Transverse colon (tissue), 4 donors: ENCODE measurements at regions not wholly inside any gene's neighbourhood (a gene's known extent, or its start where the extent isn't known, plus 50 kb on each side); places are given as distances from the start of the nearest gene placed in this dataset.

Experiments used
- DNase-seq: peaks from one replicate; pipeline ENCODE4 v3.0.0-alpha.2; 2019
- H3K27ac ChIP-seq, 4 donors: fragments of 200-600 bp; sonication (generic); 2 replicates each; pipeline ENCODE4 v1.5.1; 2016 to 2018; ENCODE audit warnings: inconsistent platforms in 4 of 4
- H3K27me3 ChIP-seq: fragments of 200-600 bp; sonication (generic); 2 replicates; pipeline ENCODE4 v1.5.1; 2017; ENCODE audit warnings: inconsistent platforms
- H3K36me3 ChIP-seq, 4 donors: fragments of 200-600 bp; sonication (generic); 2 replicates each; pipeline ENCODE4 v1.5.1; 2017 to 2019; ENCODE audit warnings: inconsistent platforms in 4 of 4
- H3K4me1 ChIP-seq, 4 donors: fragments of 200-600 bp; sonication (generic); 2 replicates each; pipeline ENCODE4 v1.5.1; 2017 to 2020; ENCODE audit warnings: inconsistent platforms in 4 of 4
- H3K4me3 ChIP-seq, 4 donors: fragments of 200-600 bp; sonication (generic); 1 replicate in 1 of 4; 2 replicates in 3 of 4; pipeline versions ENCODE4 v1.5.1 to v1.6.1; 2017 to 2019; ENCODE audit warnings: inconsistent platforms in 4 of 4
- H3K9me3 ChIP-seq, 2 donors: fragments of 200-600 bp; sonication (generic); 2 replicates each; pipeline ENCODE4 v1.5.1; 2017 to 2019; ENCODE audit warnings: inconsistent platforms in 2 of 2
- CTCF ChIP-seq, 5 experiments: fragments of 200-600 bp in 3 of 5; fragments of 450-650 bp in 2 of 5; sonication (generic) in 3 of 5; IDR thresholded peaks; 1 replicate in 2 of 5; 2 replicates in 3 of 5; pipeline ENCODE4 v1.5.1; 2016 to 2017; ENCODE audit warnings: antibody characterized with exemption in 5 of 5, inconsistent platforms in 3 of 5, mild to moderate bottlenecking in 2 of 5, moderate library complexity in 1 of 5
- EP300 ChIP-seq: sonication (generic); formaldehyde crosslinking; IDR thresholded peaks from one replicate; pipeline ENCODE4 v1.6.1; 2017; ENCODE audit warnings: antibody characterized with exemption, low read depth
- POLR2A ChIP-seq: fragments of 450-650 bp; IDR thresholded peaks from one replicate; pipeline ENCODE4 v1.6.1; 2016; ENCODE audit warnings: antibody characterized with exemption, mild to moderate bottlenecking, moderate library complexity
- POLR2AphosphoS5 ChIP-seq, 3 donors: sonication (generic); formaldehyde crosslinking; IDR thresholded peaks; one replicate each; pipeline ENCODE4 v1.6.1; 2016; ENCODE audit warnings: antibody characterized with exemption in 3 of 3
- WGBS, 2 donors: methylation state at CpG; one replicate each; pipeline ENCODE4 v1.1.5; 2018; ENCODE audit warnings: low coverage in 1 of 2; 5-methylcytosine and 5-hydroxymethylcytosine counted together
- in situ Hi-C, 4 donors: fragments of 200-750 bp; cut with MboI; loops; one replicate each; pipeline versions ENCODE4 v1.15.0 to v1.15.1; 2017; ENCODE audit warnings: low sequenced_read_pairs in 3 of 4, low pct_ligation_motif_present in 1 of 4, low pct_unique_long_range_greater_than_20kb in 1 of 4
- intact Hi-C: fragments of 100-400 bp; cut with DNase I; formaldehyde crosslinking; loops from one replicate; pipeline ENCODE4 v1.15.1; 2023; ENCODE audit warnings: low total_unique reads

- Histone ChIP-seq H3K4me1 (peaks cover 0 to 12% (median 0%) of the 10 kb centered on the region in 4 donors), H3K9me3 (no peaks in the 10 kb centered on the region), H3K36me3 (no peaks in the 10 kb centered on the region), H3K27ac (peak overlapping the region in 3 of 4 donors; percentile 8 to 37 (median 15)), H3K27me3 (no peaks in the 10 kb centered on the region), H3K4me3 (no peak overlapping the region)
- in situ Hi-C loops, result no loop called here
- DNase-seq, result peak; percentile 40
- WGBS, 2 donors, result 10 to 55% methylated on average over 2 to 22 of the region's 22 CpGs
- TF ChIP-seq EP300 (no peak), CTCF (IDR thresholded peaks at IDR 0.05) (no peak), POLR2A (no peak), POLR2AphosphoS5 (IDR thresholded peaks at IDR 0.05) (no peak)
- intact Hi-C loops, result loop anchor here (5.0 kb wide), 1 partner anchor 857 kb away; no protein-coding TSS in a partner anchor
Observed at GRCh38 chr4:7124689-7125442, 57.0 kb upstream of the GRPEL1 start.

GRCh38 chr4:7121866-7122653, 54.2 kb upstream of the GRPEL1 start:
- TF ChIP-seq POLR2A, result no peak
- no peaks in the 10 kb centered on the region for H3K9me3 ChIP-seq
- no peak for DNase-seq
- H3K4me1 ChIP-seq, result peaks cover 0 to 12% (median 0%) of the 10 kb centered on the region in 4 donors
- no peaks in the 10 kb centered on the region for H3K27me3 ChIP-seq
- H3K27ac ChIP-seq, result no peak overlapping the region
- WGBS, 2 donors, result 84 to 92% methylated on average over 5 to 21 of the region's 24 CpGs
- no peaks in the 10 kb centered on the region for H3K36me3 ChIP-seq
- intact Hi-C loops, result no loop called here
- in situ Hi-C loops, result no loop called here
- no peak overlapping the region for H3K4me3 ChIP-seq

- H3K27me3 ChIP-seq, result no peaks in the 10 kb centered on the region
- TF ChIP-seq POLR2A (no peak), EP300 (no peak), POLR2AphosphoS5 (IDR thresholded peaks at IDR 0.05) (no peak), CTCF (IDR thresholded peaks at IDR 0.05) (no peak)
- intact Hi-C loops, result no loop called here
- no peak for DNase-seq
- H3K9me3 ChIP-seq, result no peaks in the 10 kb centered on the region
- WGBS, 2 donors, result 84% methylated on average over 5 of the region's 15 CpGs; no CpG with 5 or more reads in 1 of the 2 donors
- peaks cover 0 to 12% (median 0%) of the 10 kb centered on the region in 4 donors for H3K4me1 ChIP-seq
- H3K36me3 ChIP-seq, result no peaks in the 10 kb centered on the region
- no peak overlapping the region for H3K4me3 ChIP-seq
- no peak overlapping the region for H3K27ac ChIP-seq
- in situ Hi-C loops, result no loop called here
Observed at GRCh38 chr4:7121174-7121573, 53.3 kb upstream of the GRPEL1 start.

- no peaks in the 10 kb centered on the region for H3K9me3 ChIP-seq
- DNase-seq, result no peak
- no peak overlapping the region for H3K27ac ChIP-seq
- 82% methylated on average over 8 of the region's 8 CpGs; no CpG with 5 or more reads in 1 of the 2 donors for WGBS, 2 donors
- in situ Hi-C loops, result no loop called here
- peaks cover 0 to 9% (median 0%) of the 10 kb centered on the region in 4 donors for H3K4me1 ChIP-seq
- no peaks in the 10 kb centered on the region for H3K36me3 ChIP-seq
- no peak for TF ChIP-seq EP300
- intact Hi-C loops, result no loop called here
- no peaks in the 10 kb centered on the region for H3K27me3 ChIP-seq
- H3K4me3 ChIP-seq, result no peak overlapping the region
Observed at GRCh38 chr4:7120341-7120740, 52.5 kb upstream of the GRPEL1 start.

- H3K27ac ChIP-seq, result no peak overlapping the region
- no peaks in the 10 kb centered on the region for H3K4me1 ChIP-seq
- no peaks in the 10 kb centered on the region for H3K36me3 ChIP-seq
- TF ChIP-seq POLR2AphosphoS5 (IDR thresholded peaks at IDR 0.05), result no peak
- no peak for TF ChIP-seq EP300
- TF ChIP-seq POLR2A, result no peak
- no peak for TF ChIP-seq CTCF (IDR thresholded peaks at IDR 0.05)
- H3K9me3 ChIP-seq, result no peaks in the 10 kb centered on the region
- in situ Hi-C loops, result no loop called here
- no peak overlapping the region for H3K4me3 ChIP-seq
- intact Hi-C loops, result no loop called here
- DNase-seq, result no peak
- no peaks in the 10 kb centered on the region for H3K27me3 ChIP-seq
- WGBS, 2 donors, result 70 to 93% methylated on average over 2 of the region's 2 CpGs
Observed at GRCh38 chr4:7118013-7118832, 50.4 kb upstream of the GRPEL1 start.
